Liver (tissue), 8 donors: ENCODE measurements at regions not wholly inside any gene's neighbourhood (a gene's known extent, or its start where the extent isn't known, plus 50 kb on each side); places are given as distances from the start of the nearest gene placed in this dataset.

Source experiments
- DNase-seq: peaks from one replicate; pipeline ENCODE4 v3.0.0-alpha.2; 2017; ENCODE audit warnings: low spot score
- H3K27ac ChIP-seq, 2 donors: one replicate each; pipeline ENCODE4 v1.7.0; 2013; ENCODE audit warnings: inconsistent platforms in 2 of 2, low read length in 2 of 2, control low read depth in 1 of 2, low read depth in 1 of 2, mild to moderate bottlenecking in 1 of 2
- H3K27me3 ChIP-seq, 4 donors: one replicate each; pipeline versions ENCODE4 v1.6.1 to v1.7.0; 2013; ENCODE audit warnings: low read length in 3 of 4, inconsistent platforms in 1 of 4, mild to moderate bottlenecking in 1 of 4, moderate library complexity in 1 of 4; ENCODE audit not compliant: control insufficient read depth in 4 of 4, insufficient read depth in 4 of 4
- H3K36me3 ChIP-seq, 4 donors: one replicate each; pipeline versions ENCODE4 v1.6.1 to v1.7.0; 2013; ENCODE audit warnings: low read length in 3 of 4, mild to moderate bottlenecking in 3 of 4, low read depth in 1 of 4, moderate library complexity in 1 of 4; ENCODE audit not compliant: control insufficient read depth in 4 of 4, insufficient read depth in 3 of 4
- H3K4me1 ChIP-seq, 4 donors: one replicate each; pipeline versions ENCODE4 v1.6.1 to v1.7.0; 2013; ENCODE audit warnings: low read length in 3 of 4, mild to moderate bottlenecking in 3 of 4, moderate library complexity in 1 of 4; ENCODE audit not compliant: control insufficient read depth in 4 of 4, insufficient read depth in 4 of 4
- H3K4me3 ChIP-seq, 3 donors: one replicate each; pipeline versions ENCODE4 v1.6.1 to v1.7.0; 2013; ENCODE audit warnings: low read length in 3 of 3, control low read depth in 1 of 3, low read depth in 1 of 3, mild to moderate bottlenecking in 1 of 3
- H3K9ac ChIP-seq, 2 donors: one replicate each; pipeline ENCODE4 v1.7.0; 2013; ENCODE audit warnings: low read length in 2 of 2, mild to moderate bottlenecking in 2 of 2, moderate library complexity in 2 of 2, control low read depth in 1 of 2, low read depth in 1 of 2
- H3K9me3 ChIP-seq, 4 donors: one replicate each; pipeline versions ENCODE4 v1.6.1 to v1.7.0; 2013; ENCODE audit warnings: low read length in 3 of 4; ENCODE audit not compliant: control insufficient read depth in 4 of 4
- EGR1 ChIP-seq, 2 donors: IDR thresholded peaks; 2 replicates each; pipeline ENCODE4 v1.6.1; 2016 to 2018; ENCODE audit warnings: antibody characterized with exemption in 2 of 2, low read depth in 2 of 2
- FOXA1 ChIP-seq: IDR thresholded peaks from 2 replicates; pipeline ENCODE4 v1.6.1; 2016; ENCODE audit warnings: antibody characterized with exemption
- FOXA2 ChIP-seq: IDR thresholded peaks from 2 replicates; pipeline ENCODE4 v1.6.1; 2016; ENCODE audit warnings: antibody characterized with exemption
- GABPA ChIP-seq, 2 donors: IDR thresholded peaks in 1 of 2; conservative IDR thresholded peaks in 1 of 2; 2 replicates each; pipeline ENCODE4 v1.6.1; 2016; ENCODE audit warnings: antibody characterized with exemption in 2 of 2, mild to moderate bottlenecking in 1 of 2, moderate library complexity in 1 of 2
- HNF4A ChIP-seq, 2 donors: conservative IDR thresholded peaks; 2 replicates each; pipeline ENCODE4 v1.6.1; 2016; ENCODE audit warnings: antibody characterized with exemption in 2 of 2, mild to moderate bottlenecking in 2 of 2
- HNF4G ChIP-seq: IDR thresholded peaks from 2 replicates; pipeline ENCODE4 v1.6.1; 2016; ENCODE audit warnings: antibody characterized with exemption
- JUND ChIP-seq, 2 donors: IDR thresholded peaks; 2 replicates each; pipeline ENCODE4 v1.6.1; 2016; ENCODE audit warnings: antibody characterized with exemption in 2 of 2
- NR2F2 ChIP-seq: IDR thresholded peaks from 2 replicates; pipeline ENCODE4 v1.6.1; 2016; ENCODE audit warnings: antibody characterized with exemption
- RAD21 ChIP-seq, 2 donors: IDR thresholded peaks; 2 replicates each; pipeline ENCODE4 v1.6.1; 2016; ENCODE audit warnings: antibody characterized with exemption in 2 of 2, mild to moderate bottlenecking in 2 of 2
- RXRA ChIP-seq, 2 donors: IDR thresholded peaks; 2 replicates each; pipeline ENCODE4 v1.6.1; 2017 to 2018; ENCODE audit warnings: antibody characterized with exemption in 2 of 2, mild to moderate bottlenecking in 1 of 2
- SP1 ChIP-seq: IDR thresholded peaks from 2 replicates; pipeline ENCODE4 v1.6.1; 2018; ENCODE audit warnings: antibody characterized with exemption, mild to moderate bottlenecking
- TAF1 ChIP-seq: conservative IDR thresholded peaks from 2 replicates; pipeline ENCODE4 v1.6.1; 2016; ENCODE audit warnings: antibody characterized with exemption, mild to moderate bottlenecking
- YY1 ChIP-seq: IDR thresholded peaks from 2 replicates; pipeline ENCODE4 v1.6.1; 2016; ENCODE audit warnings: antibody characterized with exemption, mild to moderate bottlenecking
- WGBS: extraction: QIAGEN DNeasy Blood & Tissue Kit; methylation state at CpG from one replicate; pipeline ENCODE4 v1.1.7; 2013; 5-methylcytosine and 5-hydroxymethylcytosine counted together
- TF ChIP-seq, protein P1 (sequence below): IDR thresholded peaks from 2 replicates; pipeline ENCODE4 v1.6.1; 2016; ENCODE audit warnings: antibody characterized with exemption
- TF ChIP-seq, protein P2 (sequence below): IDR thresholded peaks from 2 replicates; pipeline ENCODE4 v1.6.1; 2016; ENCODE audit warnings: antibody characterized with exemption
- TF ChIP-seq, protein P3 (sequence below): IDR thresholded peaks from 2 replicates; pipeline ENCODE4 v1.6.1; 2016; ENCODE audit warnings: antibody characterized with exemption
- TF ChIP-seq, protein P4 (sequence below): IDR thresholded peaks from 2 replicates; pipeline ENCODE4 v1.6.1; 2016; ENCODE audit warnings: antibody characterized with exemption, mild to moderate bottlenecking
- TF ChIP-seq, protein P5 (sequence below): fragments of 150-350 bp; IDR thresholded peaks from 2 replicates; pipeline ENCODE4 v1.5.1; 2017; ENCODE audit warnings: improper control_type of control experiment, low read depth, low read length; ENCODE audit not compliant: missing input control
- donor health status: healthy.
- donor health status: healthy.
- donor health status: healthy.
- donor health status: healthy.
- donor health status: healthy.

DNA sequence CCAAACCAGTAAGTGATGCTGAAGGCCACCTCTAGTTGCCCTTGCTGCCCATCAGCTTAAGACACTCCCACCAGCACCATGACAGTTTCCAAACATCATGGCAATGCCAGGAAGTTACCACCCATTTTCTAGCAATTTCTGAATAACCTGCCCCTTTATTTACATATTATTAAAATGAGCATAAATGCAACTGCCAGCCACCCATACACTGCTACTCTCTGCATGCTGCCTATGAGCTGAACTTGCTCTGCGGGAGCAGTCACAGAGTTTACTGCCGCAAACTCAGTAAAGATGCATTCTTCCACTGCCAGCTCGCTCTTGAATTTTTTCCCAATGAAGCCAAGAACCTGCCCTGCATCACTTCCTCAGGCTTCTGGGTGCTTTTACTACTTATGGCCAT lies 212.6 kb downstream of the SH2D4B start:
- Histone ChIP-seq H3K27me3 (no peaks in the 10 kb centered on the region), H3K9ac (no peak overlapping the region), H3K4me1 (no peaks in the 10 kb centered on the region), H3K4me3 (no peak overlapping the region), H3K36me3 (no peaks in the 10 kb centered on the region), H3K9me3 (no peaks in the 10 kb centered on the region), H3K27ac (no peak overlapping the region)
- 91% methylated on average over 3 of the region's 3 CpGs for WGBS
- TF ChIP-seq FOXA1, result no peak
- no peak for TF ChIP-seq YY1
- TF ChIP-seq RXRA (IDR thresholded peaks at IDR 0.05), result no peak
- TF ChIP-seq TAF1, result no peak
- TF ChIP-seq, protein P1, sequence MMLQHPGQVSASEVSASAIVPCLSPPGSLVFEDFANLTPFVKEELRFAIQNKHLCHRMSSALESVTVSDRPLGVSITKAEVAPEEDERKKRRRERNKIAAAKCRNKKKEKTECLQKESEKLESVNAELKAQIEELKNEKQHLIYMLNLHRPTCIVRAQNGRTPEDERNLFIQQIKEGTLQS, result no peak
- no peak for TF ChIP-seq HNF4G
- no peak for TF ChIP-seq JUND (IDR thresholded peaks at IDR 0.05)
- TF ChIP-seq HNF4A (conservative IDR thresholded peaks at IDR 0.05), result no peak
- TF ChIP-seq EGR1 (IDR thresholded peaks at IDR 0.05; ENCODE audit: low read depth in 2 of 2), result no peak
- TF ChIP-seq, protein P2, sequence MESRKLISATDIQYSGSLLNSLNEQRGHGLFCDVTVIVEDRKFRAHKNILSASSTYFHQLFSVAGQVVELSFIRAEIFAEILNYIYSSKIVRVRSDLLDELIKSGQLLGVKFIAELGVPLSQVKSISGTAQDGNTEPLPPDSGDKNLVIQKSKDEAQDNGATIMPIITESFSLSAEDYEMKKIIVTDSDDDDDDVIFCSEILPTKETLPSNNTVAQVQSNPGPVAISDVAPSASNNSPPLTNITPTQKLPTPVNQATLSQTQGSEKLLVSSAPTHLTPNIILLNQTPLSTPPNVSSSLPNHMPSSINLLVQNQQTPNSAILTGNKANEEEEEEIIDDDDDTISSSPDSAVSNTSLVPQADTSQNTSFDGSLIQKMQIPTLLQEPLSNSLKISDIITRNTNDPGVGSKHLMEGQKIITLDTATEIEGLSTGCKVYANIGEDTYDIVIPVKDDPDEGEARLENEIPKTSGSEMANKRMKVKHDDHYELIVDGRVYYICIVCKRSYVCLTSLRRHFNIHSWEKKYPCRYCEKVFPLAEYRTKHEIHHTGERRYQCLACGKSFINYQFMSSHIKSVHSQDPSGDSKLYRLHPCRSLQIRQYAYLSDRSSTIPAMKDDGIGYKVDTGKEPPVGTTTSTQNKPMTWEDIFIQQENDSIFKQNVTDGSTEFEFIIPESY, result no peak
- TF ChIP-seq FOXA2, result no peak
- no peak for TF ChIP-seq GABPA (IDR thresholded peaks at IDR 0.05 in 1 of 2, conservative IDR thresholded peaks at IDR 0.05 in 1 of 2)
- TF ChIP-seq, protein P3, sequence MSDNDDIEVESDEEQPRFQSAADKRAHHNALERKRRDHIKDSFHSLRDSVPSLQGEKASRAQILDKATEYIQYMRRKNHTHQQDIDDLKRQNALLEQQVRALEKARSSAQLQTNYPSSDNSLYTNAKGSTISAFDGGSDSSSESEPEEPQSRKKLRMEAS, result no peak
- no peak for TF ChIP-seq RAD21 (IDR thresholded peaks at IDR 0.05)
- no peak for TF ChIP-seq SP1
- TF ChIP-seq NR2F2, result no peak
- TF ChIP-seq, protein P4, sequence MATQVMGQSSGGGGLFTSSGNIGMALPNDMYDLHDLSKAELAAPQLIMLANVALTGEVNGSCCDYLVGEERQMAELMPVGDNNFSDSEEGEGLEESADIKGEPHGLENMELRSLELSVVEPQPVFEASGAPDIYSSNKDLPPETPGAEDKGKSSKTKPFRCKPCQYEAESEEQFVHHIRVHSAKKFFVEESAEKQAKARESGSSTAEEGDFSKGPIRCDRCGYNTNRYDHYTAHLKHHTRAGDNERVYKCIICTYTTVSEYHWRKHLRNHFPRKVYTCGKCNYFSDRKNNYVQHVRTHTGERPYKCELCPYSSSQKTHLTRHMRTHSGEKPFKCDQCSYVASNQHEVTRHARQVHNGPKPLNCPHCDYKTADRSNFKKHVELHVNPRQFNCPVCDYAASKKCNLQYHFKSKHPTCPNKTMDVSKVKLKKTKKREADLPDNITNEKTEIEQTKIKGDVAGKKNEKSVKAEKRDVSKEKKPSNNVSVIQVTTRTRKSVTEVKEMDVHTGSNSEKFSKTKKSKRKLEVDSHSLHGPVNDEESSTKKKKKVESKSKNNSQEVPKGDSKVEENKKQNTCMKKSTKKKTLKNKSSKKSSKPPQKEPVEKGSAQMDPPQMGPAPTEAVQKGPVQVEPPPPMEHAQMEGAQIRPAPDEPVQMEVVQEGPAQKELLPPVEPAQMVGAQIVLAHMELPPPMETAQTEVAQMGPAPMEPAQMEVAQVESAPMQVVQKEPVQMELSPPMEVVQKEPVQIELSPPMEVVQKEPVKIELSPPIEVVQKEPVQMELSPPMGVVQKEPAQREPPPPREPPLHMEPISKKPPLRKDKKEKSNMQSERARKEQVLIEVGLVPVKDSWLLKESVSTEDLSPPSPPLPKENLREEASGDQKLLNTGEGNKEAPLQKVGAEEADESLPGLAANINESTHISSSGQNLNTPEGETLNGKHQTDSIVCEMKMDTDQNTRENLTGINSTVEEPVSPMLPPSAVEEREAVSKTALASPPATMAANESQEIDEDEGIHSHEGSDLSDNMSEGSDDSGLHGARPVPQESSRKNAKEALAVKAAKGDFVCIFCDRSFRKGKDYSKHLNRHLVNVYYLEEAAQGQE, result no peak
- TF ChIP-seq, protein P5, sequence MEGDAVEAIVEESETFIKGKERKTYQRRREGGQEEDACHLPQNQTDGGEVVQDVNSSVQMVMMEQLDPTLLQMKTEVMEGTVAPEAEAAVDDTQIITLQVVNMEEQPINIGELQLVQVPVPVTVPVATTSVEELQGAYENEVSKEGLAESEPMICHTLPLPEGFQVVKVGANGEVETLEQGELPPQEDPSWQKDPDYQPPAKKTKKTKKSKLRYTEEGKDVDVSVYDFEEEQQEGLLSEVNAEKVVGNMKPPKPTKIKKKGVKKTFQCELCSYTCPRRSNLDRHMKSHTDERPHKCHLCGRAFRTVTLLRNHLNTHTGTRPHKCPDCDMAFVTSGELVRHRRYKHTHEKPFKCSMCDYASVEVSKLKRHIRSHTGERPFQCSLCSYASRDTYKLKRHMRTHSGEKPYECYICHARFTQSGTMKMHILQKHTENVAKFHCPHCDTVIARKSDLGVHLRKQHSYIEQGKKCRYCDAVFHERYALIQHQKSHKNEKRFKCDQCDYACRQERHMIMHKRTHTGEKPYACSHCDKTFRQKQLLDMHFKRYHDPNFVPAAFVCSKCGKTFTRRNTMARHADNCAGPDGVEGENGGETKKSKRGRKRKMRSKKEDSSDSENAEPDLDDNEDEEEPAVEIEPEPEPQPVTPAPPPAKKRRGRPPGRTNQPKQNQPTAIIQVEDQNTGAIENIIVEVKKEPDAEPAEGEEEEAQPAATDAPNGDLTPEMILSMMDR, result no peak
- DNase-seq, result no peak
